GM10248 (cell line): ENCODE measurements at regions not wholly inside any gene's neighbourhood (a gene's known extent, or its start where the extent isn't known, plus 50 kb on each side); places are given as distances from the start of the nearest gene placed in this dataset.
"Not testable (repeated sequence)": the region's sequence is repeated elsewhere in the genome, so short reads cannot be mapped to it uniquely, and the experiment has no call there.

ENCODE experiments used
- CTCF ChIA-PET: fragments of 300-600 bp; sonication (Branson Sonifier 250); formaldehyde crosslinking; extraction: SDS; loops from one replicate; lab custom pipeline; 2021; ENCODE audit warnings: antibody characterized with exemption; lab: Yijun Ruan, JAX
- POLR2A ChIA-PET: fragments of 350-650 bp; sonication (Branson Sonifier 250); formaldehyde crosslinking; extraction: SDS; loops from one replicate; lab custom pipeline; 2020; ENCODE audit warnings: antibody characterized with exemption; lab: Yijun Ruan, JAX
- DNase-seq: peaks from one replicate; pipeline ENCODE4 v3.0.0; 2012; ENCODE audit errors: extremely low spot score
- CTCF ChIP-seq: IDR thresholded peaks from 2 replicates; pipeline ENCODE4 v1.5.1; 2012; ENCODE audit warnings: mild to moderate bottlenecking, low read depth; ENCODE audit errors: extremely low read depth, missing control alignments, control extremely low read depth

GRCh38 chr11:96554236-96554820, 164.5 kb downstream of the JRKL start:
- no peak for TF ChIP-seq CTCF
- no peak for DNase-seq
- ChIA-PET CTCF (no interaction called here), POLR2A (interaction anchor here (0.7 kb wide), 1 partner anchor 51 kb away, joined by 3 read pairs; no protein-coding TSS in a partner anchor)

- DNase-seq, CTCF ChIA-PET, POLR2A ChIA-PET: not testable (repeated sequence)
Measured at GRCh38 chr11:96555826-96556225, 166.0 kb downstream of the JRKL start.

- not testable (repeated sequence) for DNase-seq
Measured at GRCh38 chr11:96560727-96561126, 170.9 kb downstream of the JRKL start.

GRCh38 chr11:96567176-96567575, 177.4 kb downstream of the JRKL start:
- ChIA-PET CTCF (interaction anchor here (1.0 kb wide), 1 partner anchor 16 kb away, joined by 3 read pairs; no protein-coding TSS in a partner anchor), POLR2A (no interaction called here)
- no peak for DNase-seq
- no peak for TF ChIP-seq CTCF

More at GRCh38 chr11:96560727-96561126, 170.9 kb downstream of the JRKL start:
- POLR2A ChIA-PET, CTCF ChIA-PET: not testable (repeated sequence)

- POLR2A ChIA-PET = no interaction called here
- no peak for DNase-seq
- CTCF ChIA-PET = interaction anchor here (1.0 kb wide), 1 partner anchor 16 kb away, joined by 3 read pairs; no protein-coding TSS in a partner anchor
- no peak for TF ChIP-seq CTCF
Measured at GRCh38 chr11:96567667-96568066, 177.9 kb downstream of the JRKL start.

GRCh38 chr11:96576383-96576782, 186.6 kb downstream of the JRKL start:
- TF ChIP-seq CTCF = no peak
- ChIA-PET POLR2A (no interaction called here), CTCF (no interaction called here)
- DNase-seq = no peak

GRCh38 chr11:96578379-96578778, 188.6 kb downstream of the JRKL start:
- TF ChIP-seq CTCF = no peak
- CTCF ChIA-PET = no interaction called here
- POLR2A ChIA-PET = no interaction called here
- DNase-seq = no peak
